GM21360 (cell line): ENCODE measurements at regions not wholly inside any gene's neighbourhood (a gene's known extent, or its start where the extent isn't known, plus 50 kb on each side); places are given as distances from the start of the nearest gene placed in this dataset.

ENCODE experiments used
- ATAC-seq: cut with Tn5 transposase; IDR thresholded peaks from one replicate; pipeline ENCODE4 v1.9.1; 2021; ENCODE audit warnings: mild to moderate bottlenecking, moderate library complexity; ENCODE audit not compliant: unreplicated experiment

DNA sequence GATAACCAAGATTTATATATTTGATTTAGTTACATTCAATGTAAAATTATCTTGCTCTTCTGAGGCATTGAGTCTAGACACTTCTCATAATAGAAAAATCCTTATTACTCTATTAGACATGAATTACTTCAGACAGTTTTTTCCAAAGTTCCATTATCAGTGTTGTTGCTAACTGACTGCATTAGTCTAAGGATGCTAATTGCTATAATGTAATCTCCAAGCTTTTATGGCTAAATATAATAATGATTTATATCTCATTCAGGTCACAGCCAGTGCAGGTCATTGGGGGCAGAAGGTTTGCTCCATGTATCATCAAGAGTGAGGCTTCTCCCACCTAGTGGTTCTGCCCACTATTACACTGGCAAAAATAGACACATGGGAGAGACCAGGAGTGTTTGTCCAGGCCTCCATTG, 377.2 kb upstream of the DDI1 start:
- ATAC-seq, result no peak

DNA sequence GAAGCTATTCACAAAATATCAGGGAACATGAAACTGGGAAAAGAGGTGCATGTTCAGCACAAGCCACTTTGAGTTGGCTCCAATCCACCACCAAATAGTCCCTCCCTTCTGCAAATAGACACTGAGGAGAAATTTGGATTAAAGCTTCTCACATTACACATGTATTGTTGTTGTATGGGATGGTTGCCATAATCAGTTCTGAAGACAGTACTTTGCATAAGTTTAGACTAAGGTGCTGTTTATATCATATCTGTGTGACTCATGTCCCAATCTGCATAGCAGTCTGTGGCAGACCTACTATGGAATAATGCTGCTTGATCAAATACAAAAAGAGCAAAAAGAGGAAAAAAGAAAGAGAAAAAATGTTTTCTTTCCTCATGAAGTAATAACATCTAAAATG, 376.7 kb upstream of the DDI1 start:
- no peak for ATAC-seq

DNA sequence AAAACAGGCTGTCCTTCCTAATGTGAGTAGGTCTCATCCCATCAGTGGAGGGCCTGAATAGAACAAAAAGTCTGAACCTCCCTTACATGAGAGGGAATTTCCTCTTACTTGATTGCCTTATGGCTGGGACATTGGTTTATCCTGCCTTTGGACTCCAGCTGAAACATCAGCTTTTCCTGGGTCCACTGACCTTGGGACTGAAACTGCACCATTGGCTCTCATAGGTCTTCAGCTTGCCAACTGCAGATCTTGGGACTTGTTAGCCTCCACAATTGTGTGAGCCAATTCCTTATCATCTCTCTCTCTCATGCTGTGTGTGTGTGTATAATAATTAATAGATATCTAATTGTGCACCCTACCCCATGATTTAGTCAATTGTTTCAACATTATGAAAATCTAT, 375.3 kb upstream of the DDI1 start:
- no peak for ATAC-seq

DNA sequence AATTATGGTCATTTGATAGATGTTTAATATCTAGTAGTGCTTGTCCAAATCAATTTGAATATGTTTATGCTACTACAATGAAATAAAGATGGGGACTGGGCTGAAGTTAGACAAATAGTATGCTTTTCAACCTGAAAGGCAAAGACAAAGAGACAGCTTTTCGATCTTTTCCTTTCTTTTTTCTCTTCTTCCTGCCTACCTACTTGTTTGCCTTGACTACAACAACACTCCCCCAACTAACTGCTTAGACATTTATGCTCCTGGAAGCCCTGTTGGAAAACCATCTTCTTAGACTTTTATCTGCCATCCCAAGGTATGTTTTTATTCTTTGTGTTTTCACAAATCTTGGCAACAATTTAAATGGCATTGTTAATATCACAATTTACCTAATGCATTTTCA, 374.4 kb upstream of the DDI1 start:
- ATAC-seq, result no peak

DNA sequence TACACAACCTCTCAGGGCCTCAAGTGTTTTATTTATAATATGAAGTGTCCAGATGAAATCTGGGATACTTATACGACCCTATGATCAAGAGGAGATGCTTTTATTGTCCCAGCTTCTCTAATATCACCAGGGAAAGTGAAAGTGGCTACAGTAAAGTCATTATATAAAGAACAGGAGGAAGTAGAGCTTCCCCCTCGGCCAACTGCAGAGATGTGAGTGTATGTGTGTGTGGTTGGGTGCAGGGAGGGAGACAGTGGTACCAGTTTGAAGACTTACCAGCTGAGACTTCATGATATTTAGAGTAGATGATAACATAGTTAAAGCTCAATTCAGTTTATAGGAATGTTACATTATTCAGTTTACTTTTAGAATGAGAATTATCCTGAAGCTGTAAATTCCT, 373.6 kb upstream of the DDI1 start:
- no peak for ATAC-seq

DNA sequence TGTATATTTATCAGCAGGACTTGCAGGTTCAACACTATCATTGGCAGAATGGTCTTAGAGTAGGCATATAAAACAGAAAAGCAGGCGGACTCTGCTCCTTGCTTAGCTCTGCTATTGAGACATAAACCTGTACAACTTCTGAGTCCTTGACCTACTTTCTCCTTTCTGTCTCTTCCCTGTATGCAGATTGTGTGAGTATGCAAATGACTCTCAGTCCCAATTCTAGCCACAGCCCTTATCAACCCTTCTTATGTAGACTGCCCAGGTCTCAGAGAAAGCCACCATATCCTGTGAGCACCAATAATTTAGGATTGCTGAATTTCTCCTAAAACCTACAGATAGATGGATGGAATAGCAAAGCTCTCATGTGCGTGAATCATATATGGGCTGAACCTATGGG, 367.6 kb upstream of the DDI1 start:
- no peak for ATAC-seq

DNA sequence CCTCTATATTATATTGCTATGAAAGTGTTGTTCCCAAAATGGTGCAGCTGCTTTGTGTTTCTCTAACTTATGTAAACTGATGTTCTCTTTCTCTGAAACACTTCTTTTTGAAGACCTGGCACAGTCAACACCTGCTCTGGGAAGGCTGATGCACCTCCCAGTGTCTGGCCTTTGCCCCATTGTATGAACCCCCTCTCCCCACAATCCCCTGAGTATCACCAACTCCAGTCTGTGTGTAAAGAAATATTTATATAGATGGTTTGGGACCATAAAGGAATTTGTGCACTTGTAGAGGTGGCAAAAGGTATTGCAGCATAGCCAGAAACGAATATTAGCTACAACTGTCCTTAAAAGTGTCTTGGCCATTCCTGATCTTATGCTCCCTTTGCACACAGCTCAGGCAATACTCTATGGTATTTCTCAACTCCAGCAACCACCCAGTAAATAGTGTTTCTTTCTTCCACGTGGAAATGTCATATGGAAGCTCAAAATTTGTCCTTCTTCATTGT, 365.2 kb upstream of the DDI1 start:
- ATAC-seq, result no peak

DNA sequence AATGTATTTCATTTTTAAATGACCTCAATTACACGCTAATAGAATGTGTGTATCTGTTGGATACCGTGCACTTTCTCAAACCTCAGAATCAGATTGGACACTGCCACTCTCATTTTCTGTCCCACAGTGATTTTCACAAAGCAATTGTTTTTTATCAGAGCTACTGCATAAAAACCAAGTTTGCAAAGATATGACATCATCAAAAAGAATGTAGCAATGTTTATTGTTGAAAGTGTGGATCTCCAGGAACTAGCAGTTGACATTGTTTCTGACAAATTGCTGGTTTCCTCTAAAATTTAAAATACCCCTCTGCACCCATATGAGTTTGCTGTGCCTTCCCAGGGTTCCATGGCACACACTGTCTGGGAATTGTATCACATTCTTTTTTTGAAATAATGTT, 362.7 kb upstream of the DDI1 start:
- ATAC-seq, result no peak

DNA sequence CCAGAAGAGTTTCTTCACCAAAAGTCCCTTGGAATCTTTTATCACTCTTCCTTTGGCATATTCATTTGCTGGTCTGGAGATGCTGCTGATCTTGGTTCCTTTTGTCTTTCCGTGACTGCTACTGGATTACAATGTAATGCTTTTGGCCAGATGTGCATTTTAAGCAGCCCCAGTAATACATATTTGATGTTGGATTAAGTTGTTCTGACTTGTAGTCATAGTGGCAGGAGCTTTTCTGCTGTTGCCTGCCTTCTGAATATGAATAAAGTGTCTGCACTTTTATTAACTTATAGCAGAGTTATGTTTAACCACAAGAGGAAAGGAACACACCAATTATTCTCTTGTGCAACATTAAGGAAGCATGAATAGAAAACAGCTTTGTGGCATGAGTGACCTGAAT, 360.0 kb upstream of the DDI1 start:
- ATAC-seq, result no peak

DNA sequence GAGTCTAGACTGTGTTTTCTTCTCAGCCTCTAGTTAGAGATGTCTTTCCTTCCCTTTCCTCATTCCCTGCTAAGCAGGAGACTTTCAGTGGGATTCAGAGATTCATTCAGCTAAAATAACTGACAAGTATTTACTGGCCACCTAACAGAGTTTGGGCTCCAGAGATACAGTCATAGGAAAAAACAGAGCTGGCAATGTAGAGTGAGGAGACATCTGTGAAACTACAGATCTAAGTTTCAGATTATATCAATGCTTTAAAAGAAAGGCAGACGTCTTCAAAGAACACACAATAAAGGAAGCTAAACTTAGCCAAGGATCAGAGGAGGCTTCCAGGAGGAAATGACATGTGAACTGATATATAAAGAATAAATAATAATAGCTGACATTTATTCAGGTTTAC, 355.6 kb upstream of the DDI1 start:
- ATAC-seq, result no peak

DNA sequence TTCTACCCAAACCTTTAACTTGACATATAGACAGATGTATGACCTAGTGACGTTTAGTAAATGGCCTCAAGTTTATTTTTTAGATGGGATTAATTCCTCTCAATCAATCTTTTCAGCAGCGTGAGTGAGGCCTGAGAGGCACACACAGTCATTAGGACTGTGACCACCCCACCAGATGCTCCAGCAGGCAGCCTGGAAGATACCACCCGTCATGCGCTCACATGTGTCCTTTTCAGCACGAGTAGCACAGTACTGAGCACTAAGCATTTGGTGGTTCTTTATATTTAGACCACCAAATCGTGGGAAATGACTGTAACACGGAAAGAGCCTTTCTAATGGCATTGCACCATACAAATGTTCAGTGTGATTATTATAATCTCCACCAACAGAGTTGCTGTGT, 354.6 kb upstream of the DDI1 start:
- ATAC-seq, result peak; percentile 16

DNA sequence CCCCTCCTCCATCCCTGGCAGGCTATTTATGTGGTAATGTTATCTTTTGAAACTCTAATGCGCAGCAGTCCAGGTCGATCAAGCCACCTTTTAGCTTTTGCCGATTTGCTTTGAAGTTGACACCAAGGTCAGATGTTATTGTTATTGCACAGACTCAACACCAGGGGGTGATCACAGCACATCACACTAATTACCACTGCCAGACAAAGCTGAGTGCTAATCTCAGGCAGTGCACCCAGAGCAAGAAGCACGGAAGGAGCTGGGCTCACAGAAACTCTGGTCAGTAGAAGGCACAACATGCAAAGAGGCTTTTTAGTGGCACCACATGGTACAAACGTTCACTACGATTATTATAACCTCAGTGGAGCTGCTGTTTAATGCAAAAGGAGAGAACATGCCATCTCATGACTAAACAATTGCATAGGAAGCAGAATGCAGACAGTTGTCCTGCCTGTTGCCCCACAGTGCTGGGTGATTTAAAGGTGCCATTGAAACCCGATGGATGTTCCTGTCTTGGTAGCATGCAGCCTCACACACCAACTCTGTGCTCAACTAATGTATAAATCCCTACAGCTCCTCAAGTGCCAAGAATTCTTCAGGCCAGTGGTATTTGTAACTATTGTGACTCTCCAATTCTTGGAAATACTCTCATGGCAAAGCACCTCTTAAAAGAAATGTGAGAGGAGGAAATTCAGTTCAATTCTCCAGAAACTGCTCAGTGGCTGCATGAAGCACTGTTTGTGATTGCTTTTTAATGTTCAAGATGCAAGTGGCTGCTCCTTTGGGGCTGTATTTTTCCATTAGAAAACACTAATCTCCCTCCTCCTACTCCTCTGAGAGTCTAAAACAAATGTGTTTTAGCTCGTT, 353.9 kb upstream of the DDI1 start:
- ATAC-seq, result peak; percentile 96

DNA sequence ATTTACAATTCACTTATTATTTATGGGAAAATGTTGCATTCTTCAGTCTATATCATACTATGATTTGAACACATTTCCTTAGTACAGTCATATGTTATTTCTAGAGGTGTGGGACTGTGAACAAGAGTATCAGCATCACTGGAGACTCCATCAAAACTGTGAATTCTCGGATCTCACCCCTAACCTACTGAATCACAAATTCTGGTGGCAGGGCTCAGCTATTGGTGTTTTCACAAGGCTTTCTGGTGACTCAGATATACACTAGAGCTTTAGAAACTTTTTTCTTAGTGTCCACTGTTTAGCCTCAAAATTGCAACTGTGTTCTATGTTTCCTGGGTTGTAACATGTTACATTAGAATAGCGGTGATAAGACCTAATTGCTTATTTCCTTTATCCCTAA, 352.9 kb upstream of the DDI1 start:
- ATAC-seq, result no peak

DNA sequence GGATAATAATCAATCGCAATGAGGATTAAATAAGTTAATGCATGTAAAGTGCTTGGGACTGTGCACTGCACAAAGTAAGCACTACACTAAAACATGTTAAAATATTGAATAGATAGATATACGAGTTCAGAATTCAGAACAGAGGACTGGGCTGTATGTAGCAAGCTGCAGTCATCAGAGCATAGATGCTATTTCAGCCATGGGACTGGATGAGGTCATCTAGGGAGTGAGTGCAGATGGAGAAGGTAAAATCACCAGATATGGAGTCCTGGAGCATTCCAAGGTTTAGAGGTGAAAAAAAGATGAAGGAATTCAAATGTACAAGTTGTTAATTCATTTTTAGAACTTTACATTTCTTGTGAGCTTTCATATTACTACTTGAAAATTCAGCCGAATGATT, 347.5 kb upstream of the DDI1 start:
- no peak for ATAC-seq

DNA sequence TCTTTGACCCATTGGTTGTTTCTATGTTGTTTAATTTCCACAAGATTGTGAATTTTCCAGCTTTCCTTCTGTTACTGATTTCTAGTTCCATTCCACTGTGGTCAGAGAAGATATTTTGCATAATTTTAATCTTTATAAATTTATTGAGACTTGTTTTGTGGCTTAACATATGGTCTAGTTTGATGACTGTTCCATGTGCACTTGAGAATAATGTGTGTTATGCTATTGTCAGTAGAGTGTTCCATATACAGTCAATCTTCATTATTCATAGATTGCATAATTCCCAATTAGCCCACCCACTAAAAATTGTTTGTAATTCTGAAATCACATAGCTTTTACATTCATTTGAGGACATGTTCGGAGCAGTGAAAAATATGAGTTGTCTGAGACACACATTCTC, 346.1 kb upstream of the DDI1 start:
- no peak for ATAC-seq

DNA sequence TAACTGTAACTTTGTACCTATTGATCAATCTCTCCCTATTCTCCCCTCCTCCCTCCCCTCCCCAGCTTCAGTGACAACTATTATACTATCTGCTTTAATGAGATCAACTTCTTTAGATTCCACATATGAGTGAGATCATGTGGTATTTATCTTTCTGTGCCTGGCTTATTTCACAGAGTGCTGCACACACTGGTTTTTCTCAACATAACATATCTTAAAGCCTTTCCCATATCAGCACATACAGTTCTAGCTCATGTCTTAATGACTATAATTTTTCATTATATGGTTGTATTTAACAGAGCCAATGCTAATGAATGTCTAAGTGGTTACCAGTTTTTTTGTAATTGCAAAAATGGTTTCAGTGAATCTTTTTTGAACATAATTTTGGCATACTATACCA, 340.3 kb upstream of the DDI1 start:
- ATAC-seq, result no peak

DNA sequence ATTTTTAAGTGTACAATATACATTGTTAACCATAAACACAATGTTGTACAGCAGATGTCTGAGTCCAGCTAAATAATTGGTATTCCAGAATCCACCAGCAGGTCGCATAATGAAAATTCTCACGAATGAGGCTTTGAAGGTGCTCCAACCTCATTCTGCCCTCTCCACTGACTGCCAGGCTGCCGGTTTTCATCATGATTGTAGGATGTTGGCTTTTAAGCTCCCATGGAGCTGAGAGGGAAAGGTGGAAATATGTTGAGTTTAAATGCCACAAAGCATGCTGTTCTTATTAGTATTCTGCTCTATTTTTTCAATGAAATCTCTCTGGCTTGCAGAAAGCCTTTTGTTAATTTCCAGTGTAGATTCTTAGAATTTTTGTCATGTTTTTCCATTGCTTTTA, 337.2 kb upstream of the DDI1 start:
- no peak for ATAC-seq

DNA sequence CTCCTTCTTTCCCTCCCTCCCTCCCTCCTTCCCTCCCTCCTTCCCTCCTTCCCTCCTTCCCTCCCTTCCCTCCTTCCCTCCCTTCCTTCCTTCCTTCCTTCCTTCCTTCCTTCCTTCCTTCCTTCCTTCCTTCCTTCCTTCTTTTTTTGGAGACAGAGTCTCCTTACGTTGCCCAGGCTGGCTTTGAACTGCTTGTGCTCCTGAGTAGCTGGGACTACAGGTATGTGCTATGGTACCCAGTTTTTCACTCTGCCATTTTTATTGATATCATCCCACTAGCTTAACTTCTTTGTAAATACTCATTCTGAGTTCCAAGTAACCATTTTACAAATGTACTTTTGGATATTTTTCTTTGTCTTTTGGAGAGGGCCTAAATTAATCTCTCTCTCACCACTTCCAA, 336.8 kb upstream of the DDI1 start:
- no peak for ATAC-seq

DNA sequence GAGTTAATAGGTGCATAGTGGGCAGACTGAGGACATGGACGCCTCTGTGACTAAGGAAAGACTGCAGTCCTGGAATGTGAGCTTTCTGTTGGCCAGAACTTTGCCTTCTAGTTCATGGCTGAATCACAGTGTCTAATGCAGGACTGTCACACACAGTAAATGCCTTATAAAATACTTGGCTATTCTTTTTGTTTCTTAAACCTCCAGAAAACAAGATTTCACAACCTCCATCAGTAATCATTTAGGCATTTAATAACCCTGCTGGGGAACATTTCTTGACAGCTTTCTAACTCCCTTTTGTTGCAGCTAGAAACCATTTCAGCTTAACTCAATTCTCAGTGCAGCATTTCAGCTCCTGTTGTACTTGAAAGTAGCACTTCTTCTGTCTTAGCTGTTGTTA, 335.8 kb upstream of the DDI1 start:
- no peak for ATAC-seq

DNA sequence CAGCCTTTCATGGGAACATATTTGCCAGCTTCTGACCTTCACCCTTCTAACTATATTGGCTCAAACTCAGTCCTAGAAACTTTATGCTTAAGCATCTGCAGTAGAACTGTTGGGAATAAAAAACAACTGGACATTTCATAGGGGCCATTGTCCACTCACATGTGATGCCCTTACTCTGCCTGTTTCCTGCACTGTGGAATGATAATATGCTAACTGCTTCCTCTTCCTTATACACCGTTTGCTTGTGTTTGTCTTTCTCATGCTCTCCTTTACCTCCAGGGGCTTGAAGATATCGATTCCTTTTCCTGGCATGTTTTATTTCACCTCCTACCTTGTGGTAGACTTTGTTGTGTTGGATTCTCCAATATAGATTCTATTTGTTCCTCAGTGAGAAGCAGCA, 333.0 kb upstream of the DDI1 start:
- ATAC-seq, result no peak

DNA sequence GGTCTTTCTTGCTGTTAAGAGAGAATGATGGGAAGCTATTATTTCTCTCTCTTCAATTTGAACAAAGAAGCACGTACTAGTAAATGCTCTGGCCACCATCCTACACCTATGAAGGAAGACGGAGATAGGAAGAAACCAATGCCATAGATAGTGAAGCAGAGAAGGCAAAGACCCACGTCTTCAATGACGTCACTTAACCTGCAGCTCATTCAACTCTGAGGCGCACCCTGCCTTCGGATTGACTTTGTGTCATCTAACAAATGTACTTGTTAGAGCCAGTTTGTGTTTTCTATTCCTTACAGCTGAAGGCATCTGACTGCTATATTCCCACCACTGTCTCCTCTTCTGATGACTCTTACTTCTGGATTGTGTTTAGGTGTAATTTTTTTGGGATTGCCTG, 332.5 kb upstream of the DDI1 start:
- no peak for ATAC-seq

DNA sequence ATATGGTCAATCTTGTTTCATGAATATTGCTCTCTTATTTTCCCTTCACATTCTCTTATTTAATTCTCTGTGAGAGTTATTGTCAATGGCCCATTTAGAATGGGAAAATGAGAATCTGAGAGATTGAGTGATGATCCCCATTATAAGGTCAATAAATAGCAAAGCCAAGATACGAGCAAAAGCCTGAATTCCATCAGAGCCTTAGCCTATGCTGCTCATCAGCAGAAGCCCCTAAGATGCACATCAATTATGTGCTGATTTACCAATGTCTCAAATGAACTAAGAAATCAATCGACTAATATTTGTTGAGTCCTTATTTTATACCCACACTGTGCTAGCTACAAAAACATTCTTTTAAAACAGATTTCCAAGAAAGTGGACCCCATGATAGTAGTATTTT, 330.8 kb upstream of the DDI1 start:
- ATAC-seq, result no peak

DNA sequence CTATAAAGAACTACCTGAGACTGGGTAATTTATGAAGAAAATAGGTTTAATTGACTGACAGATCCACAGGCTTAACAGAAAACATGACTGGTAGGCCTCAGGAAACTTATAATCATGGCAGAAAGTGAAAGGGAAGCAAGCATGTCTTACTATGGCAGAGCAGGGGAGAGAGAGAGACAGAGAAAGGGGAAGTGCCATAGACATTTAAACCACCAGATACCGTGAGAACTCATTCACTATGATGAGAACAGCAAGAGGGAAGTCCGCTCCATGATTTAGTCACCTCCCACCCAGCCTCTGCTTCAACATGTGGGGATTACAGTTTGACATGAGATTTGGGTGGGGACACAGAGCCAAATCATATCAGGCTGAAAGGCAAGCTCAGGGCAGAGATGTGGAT, 327.1 kb upstream of the DDI1 start:
- peak; percentile 62 for ATAC-seq
